ENCODE measurements at regions not wholly inside any gene's neighbourhood (a gene's known extent, or its start where the extent isn't known, plus 50 kb on each side); places are given as distances from the start of the nearest gene placed in this dataset.

GRCh38 chr2:136433261-136433660, 315.3 kb upstream of the CXCR4 start:
- DNase-seq (ENCODE audit: low read depth, low spot score) (no peak), ATAC-seq (no peak)
- H3K36me3 ChIP-seq (ENCODE audit: control insufficient read depth, insufficient read depth, low read length), result no peaks in the 10 kb centered on the region
- no peak overlapping the region for H3K4me3 ChIP-seq (ENCODE audit: low read depth in 2 of 2, low read length in 2 of 2)
- no peaks in the 10 kb centered on the region for H3K4me1 ChIP-seq (ENCODE audit: control insufficient read depth, insufficient read depth, low read length)
- H3K27ac ChIP-seq (ENCODE audit: low read length), result no peak overlapping the region
- TF ChIP-seq POLR2AphosphoS5 (IDR thresholded peaks at IDR 0.05; ENCODE audit: low read depth, low read length) (no peak), SIN3A (IDR thresholded peaks at IDR 0.05; ENCODE audit: borderline replicate concordance, insufficient read depth, low read depth, low read length) (no peak), TCF7L2 (IDR thresholded peaks at IDR 0.05; ENCODE audit: low read depth, low read length) (no peak), CTCF (IDR thresholded peaks at IDR 0.05) (no peak), REST (IDR thresholded peaks at IDR 0.05; ENCODE audit: insufficient read depth in 1 of 2, low read depth in 2 of 2, low read length in 1 of 2) (no peak)
- no peaks in the 10 kb centered on the region for H3K9me3 ChIP-seq (ENCODE audit: control insufficient read depth, insufficient read depth, low read depth, low read length)
- ChIA-PET CTCF (no interaction called here), POLR2A (no interaction called here)
- H3K27me3 ChIP-seq (ENCODE audit: control insufficient read depth, insufficient read depth, low read length), result no peaks in the 10 kb centered on the region
- intact Hi-C loops (cut with micrococcal nuclease; ENCODE audit: unreplicated experiment) (no loop called here), in situ Hi-C loops (cut with HindIII; ENCODE audit: low pct_unique_long_range_greater_than_20kb, low sequenced_read_pairs) (no loop called here)
- no TSS peak for BruUV-seq (replicated peaks)

- in situ Hi-C loops (cut with HindIII; ENCODE audit: low pct_unique_long_range_greater_than_20kb, low sequenced_read_pairs) (no loop called here), intact Hi-C loops (cut with micrococcal nuclease; ENCODE audit: unreplicated experiment) (loop anchor here (5.0 kb wide), 1 partner anchor 313 kb away; no protein-coding TSS in a partner anchor)
- ChIA-PET CTCF (no interaction called here), POLR2A (no interaction called here)
- no TSS peak for BruUV-seq (replicated peaks)
- H3K9me3 ChIP-seq (ENCODE audit: control insufficient read depth, insufficient read depth, low read depth, low read length), result no peaks in the 10 kb centered on the region
- H3K27me3 ChIP-seq (ENCODE audit: control insufficient read depth, insufficient read depth, low read length), result peaks cover 15% of the 10 kb centered on the region
- TF ChIP-seq CTCF (IDR thresholded peaks at IDR 0.05) (no peak), TCF7L2 (IDR thresholded peaks at IDR 0.05; ENCODE audit: low read depth, low read length) (no peak), POLR2AphosphoS5 (IDR thresholded peaks at IDR 0.05; ENCODE audit: low read depth, low read length) (no peak), SIN3A (IDR thresholded peaks at IDR 0.05; ENCODE audit: borderline replicate concordance, insufficient read depth, low read depth, low read length) (no peak), REST (IDR thresholded peaks at IDR 0.05; ENCODE audit: insufficient read depth in 1 of 2, low read depth in 2 of 2, low read length in 1 of 2) (no peak)
- no peak for ATAC-seq
- DNase-seq (ENCODE audit: low read depth, low spot score), result no peak
- no peaks in the 10 kb centered on the region for H3K36me3 ChIP-seq (ENCODE audit: control insufficient read depth, insufficient read depth, low read length)
- no peak overlapping the region for H3K4me3 ChIP-seq (ENCODE audit: low read depth in 2 of 2, low read length in 2 of 2)
- H3K27ac ChIP-seq (ENCODE audit: low read length), result no peak overlapping the region
- H3K4me1 ChIP-seq (ENCODE audit: control insufficient read depth, insufficient read depth, low read length), result no peaks in the 10 kb centered on the region
Observed at GRCh38 chr2:136424112-136424511, 306.2 kb upstream of the CXCR4 start.
